ENCODE measurements at regions not wholly inside any gene's neighbourhood (a gene's known extent, or its start where the extent isn't known, plus 50 kb on each side); places are given as distances from the start of the nearest gene placed in this dataset.

GRCh38 chr4:117324851-117325491, 239.6 kb upstream of the TRAM1L1 start:
- no peak for DNase-seq (ENCODE audit: low read depth in 4 of 4, low spot score in 3 of 4)

- no peak for DNase-seq (ENCODE audit: low read depth in 4 of 4, low spot score in 3 of 4)
These were observed 240.7 kb upstream of the TRAM1L1 start for GRCh38 chr4:117326091-117326490.

- no peak for DNase-seq (ENCODE audit: low read depth in 4 of 4, low spot score in 3 of 4)
These were observed 242.1 kb upstream of the TRAM1L1 start for GRCh38 chr4:117327491-117327890.

GRCh38 chr4:117328333-117328732, 243.0 kb upstream of the TRAM1L1 start:
- no peak for DNase-seq (ENCODE audit: low read depth in 4 of 4, low spot score in 3 of 4)

- no peak for DNase-seq (ENCODE audit: low read depth in 4 of 4, low spot score in 3 of 4)
These were observed 246.4 kb upstream of the TRAM1L1 start for GRCh38 chr4:117331817-117332216.

GRCh38 chr4:117334451-117335188, 249.2 kb upstream of the TRAM1L1 start:
- DNase-seq (ENCODE audit: low read depth in 4 of 4, low spot score in 3 of 4) = no peak

GRCh38 chr4:117357437-117357836, 272.1 kb upstream of the TRAM1L1 start:
- DNase-seq (ENCODE audit: low read depth in 4 of 4, low spot score in 3 of 4) = no peak

GRCh38 chr4:117357866-117358265, 272.5 kb upstream of the TRAM1L1 start:
- no peak for DNase-seq (ENCODE audit: low read depth in 4 of 4, low spot score in 3 of 4)

- no peak for DNase-seq (ENCODE audit: low read depth in 4 of 4, low spot score in 3 of 4)
These were observed 285.7 kb upstream of the TRAM1L1 start for GRCh38 chr4:117370944-117371668.

GRCh38 chr4:117375101-117375500, 289.7 kb upstream of the TRAM1L1 start:
- no peak for DNase-seq (ENCODE audit: low read depth in 4 of 4, low spot score in 3 of 4)

GRCh38 chr4:117376692-117377091, 291.3 kb upstream of the TRAM1L1 start:
- DNase-seq (ENCODE audit: low read depth in 4 of 4, low spot score in 3 of 4) = no peak

GRCh38 chr4:117378942-117379341, 293.6 kb upstream of the TRAM1L1 start:
- no peak for DNase-seq (ENCODE audit: low read depth in 4 of 4, low spot score in 3 of 4)

- no peak for DNase-seq (ENCODE audit: low read depth in 4 of 4, low spot score in 3 of 4)
These were observed 298.1 kb upstream of the TRAM1L1 start for GRCh38 chr4:117383468-117383867.

GRCh38 chr4:117385526-117385925, 300.1 kb upstream of the TRAM1L1 start:
- no peak for DNase-seq (ENCODE audit: low read depth in 4 of 4, low spot score in 3 of 4)

- DNase-seq (ENCODE audit: low read depth in 4 of 4, low spot score in 3 of 4) = no peak
These were observed 301.7 kb upstream of the TRAM1L1 start for GRCh38 chr4:117387072-117387471.

GRCh38 chr4:117400039-117400835, 314.9 kb upstream of the TRAM1L1 start:
- no peak for DNase-seq (ENCODE audit: low read depth in 4 of 4, low spot score in 3 of 4)

GRCh38 chr4:117412661-117413060, 327.3 kb upstream of the TRAM1L1 start:
- DNase-seq (ENCODE audit: low read depth in 4 of 4, low spot score in 3 of 4) = no peak

GRCh38 chr4:117417856-117418255, 332.5 kb upstream of the TRAM1L1 start:
- DNase-seq (ENCODE audit: low read depth in 4 of 4, low spot score in 3 of 4) = no peak

GRCh38 chr4:117420948-117421347, 335.6 kb upstream of the TRAM1L1 start:
- DNase-seq (ENCODE audit: low read depth in 4 of 4, low spot score in 3 of 4) = peak in 1 of 4 donors; percentile 4

- DNase-seq (ENCODE audit: low read depth in 4 of 4, low spot score in 3 of 4) = peak in 1 of 4 donors; percentile 8
These were observed 336.3 kb upstream of the TRAM1L1 start for GRCh38 chr4:117421706-117422105.

GRCh38 chr4:117422297-117422696, 336.9 kb upstream of the TRAM1L1 start:
- DNase-seq (ENCODE audit: low read depth in 4 of 4, low spot score in 3 of 4) = no peak
